Loucy (cell line): ENCODE measurements at regions not wholly inside any gene's neighbourhood (a gene's known extent, or its start where the extent isn't known, plus 50 kb on each side); places are given as distances from the start of the nearest gene placed in this dataset.

ENCODE experiments used
- CTCF ChIP-seq: fragments of 200-600 bp; sonication (generic); conservative IDR thresholded peaks from 2 replicates; pipeline ENCODE4 v1.5.1; 2014; ENCODE audit warnings: mild to moderate bottlenecking, antibody characterized with exemption, low read length
- EZH2phosphoT487 ChIP-seq: fragments of 200-600 bp; IDR thresholded peaks from 2 replicates; pipeline ENCODE4 v1.6.1; 2018; ENCODE audit warnings: antibody characterized with exemption, mild to moderate bottlenecking, moderate library complexity, borderline replicate concordance

DNA sequence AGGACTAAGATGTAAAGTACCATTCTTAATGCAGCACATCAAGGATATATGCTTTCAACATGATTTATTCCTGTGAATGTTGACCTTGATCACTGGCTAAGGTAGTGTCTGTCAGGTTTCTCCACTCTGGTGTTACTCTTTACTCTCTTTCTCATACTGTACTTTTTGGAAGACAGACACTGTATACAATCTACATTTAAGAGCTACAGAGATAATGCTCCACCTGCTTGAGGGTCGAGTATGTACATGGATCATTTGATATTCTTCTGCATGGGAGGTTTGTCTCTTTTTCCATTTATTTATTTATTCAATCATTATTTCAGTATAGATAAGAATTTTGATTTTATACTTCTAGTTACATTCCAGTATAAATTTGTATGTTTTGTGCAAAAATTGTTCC is 199.5 kb upstream of the RGPD4 start:
- TF ChIP-seq CTCF (no peak), EZH2phosphoT487 (no peak)
